NCI-H1105 treated with DMSO at 0.1 percent for 48 hours (cell line): ENCODE measurements at regions not wholly inside any gene's neighbourhood (a gene's known extent, or its start where the extent isn't known, plus 50 kb on each side); places are given as distances from the start of the nearest gene placed in this dataset.
"Not testable (repeated sequence)": the region's sequence is repeated elsewhere in the genome, so short reads cannot be mapped to it uniquely, and the experiment has no call there.

Experiments
- DNase-seq: peaks from one replicate; lab custom pipeline; 2025; lab: John Stamatoyannopoulos, UW

DNA sequence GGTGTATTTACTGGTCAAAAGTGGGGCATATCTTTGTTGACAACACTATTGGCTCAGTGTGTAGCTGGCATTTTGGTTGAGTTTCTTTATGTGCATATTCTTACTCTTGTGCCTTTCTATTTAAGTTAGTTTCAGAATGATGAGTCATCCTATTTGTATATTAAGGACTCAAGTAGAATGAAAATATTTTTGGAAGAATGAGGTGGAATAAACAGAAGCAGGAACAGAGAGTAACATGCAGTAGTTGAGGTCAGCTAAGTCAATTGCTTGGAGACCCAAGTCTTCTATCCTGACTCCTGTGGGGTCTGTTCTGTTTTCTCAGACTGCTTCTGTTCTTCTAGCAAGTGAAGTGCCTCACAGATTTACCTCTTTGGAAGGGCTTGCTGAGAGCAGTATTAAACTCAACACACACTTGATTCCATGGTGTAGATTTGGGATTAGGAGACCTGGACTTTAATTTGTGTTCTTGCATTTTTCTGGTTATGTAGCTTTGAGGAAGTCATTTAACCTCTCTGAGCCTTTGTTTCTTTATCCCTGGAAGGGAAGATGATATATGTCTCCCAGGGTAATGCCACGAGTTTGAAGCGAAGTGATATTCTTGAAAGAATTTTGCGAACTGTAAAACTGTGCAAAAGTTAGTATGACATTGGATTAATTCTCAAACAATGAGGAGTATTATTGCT lies 324.3 kb downstream of the QKI start:
- no peak for DNase-seq

DNA sequence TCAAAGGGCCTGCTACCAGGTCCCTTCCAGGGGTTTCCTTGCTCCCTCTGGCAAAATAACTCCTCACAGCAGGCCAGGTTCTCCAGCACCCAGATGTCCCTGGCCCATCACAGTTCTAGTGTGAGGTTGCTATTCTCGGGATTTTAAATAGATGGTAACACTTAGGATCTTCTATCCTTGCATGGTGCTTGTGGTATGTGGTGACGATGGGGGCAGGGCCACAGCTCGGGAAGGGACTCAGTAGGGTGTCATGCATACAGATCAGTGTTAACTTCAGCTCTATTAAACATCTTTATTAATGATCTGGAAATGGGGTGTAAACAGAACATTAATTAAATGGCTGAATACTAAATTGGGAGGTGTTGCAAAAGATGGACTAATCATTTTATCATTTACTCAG lies 323.8 kb downstream of the QKI start:
- DNase-seq: no peak

- no peak for DNase-seq
Measured at GRCh38 chr6:163735076-163735475, 320.6 kb downstream of the QKI start.

- DNase-seq: no peak
Measured at GRCh38 chr6:163733061-163733460, 318.5 kb downstream of the QKI start.

- DNase-seq: no peak
Measured at GRCh38 chr6:163732479-163732878, 318.0 kb downstream of the QKI start.

- DNase-seq: not testable (repeated sequence)
Measured at GRCh38 chr6:163732014-163732351, 317.5 kb downstream of the QKI start.

GRCh38 chr6:163731215-163732013 lies 316.9 kb downstream of the QKI start:
- DNase-seq: no peak

- DNase-seq: no peak
Measured at GRCh38 chr6:163730246-163731210, 316.0 kb downstream of the QKI start.

DNA sequence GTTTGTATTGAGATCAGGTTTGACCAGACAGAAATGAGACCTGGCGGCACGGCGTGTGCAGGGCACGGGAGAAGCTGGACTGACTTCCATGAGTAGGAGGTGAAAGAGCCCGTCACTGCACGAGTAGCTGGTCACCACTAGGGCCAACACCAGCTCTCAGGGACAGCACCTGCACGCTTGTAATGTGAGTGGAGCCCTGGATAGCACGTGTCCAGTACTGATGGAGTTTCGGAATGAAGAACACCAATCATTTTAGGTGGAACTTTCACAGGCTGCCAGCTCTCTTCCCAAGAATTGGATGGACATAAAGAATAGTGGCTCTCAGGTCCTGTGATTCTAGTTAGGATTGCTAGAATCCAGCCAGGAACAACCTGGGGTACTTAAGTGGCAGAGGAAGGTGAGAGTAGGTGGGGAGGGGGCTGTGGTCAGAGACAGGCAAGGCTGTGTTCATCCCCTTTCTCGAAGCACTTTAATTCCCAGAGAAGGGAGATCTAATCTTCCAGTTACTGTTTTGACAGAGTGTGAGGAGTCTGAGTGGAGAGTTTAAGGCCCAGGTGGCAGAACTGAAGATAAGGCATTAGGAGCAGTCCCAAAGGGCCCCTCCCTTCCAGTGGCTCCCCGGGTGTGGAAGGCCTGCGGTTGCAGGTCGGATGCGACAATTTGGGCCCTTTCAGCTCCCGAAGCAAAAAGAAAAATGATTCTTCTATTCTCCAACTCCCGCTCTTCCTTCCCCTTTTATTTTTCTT lies 314.8 kb downstream of the QKI start:
- no peak for DNase-seq

DNA sequence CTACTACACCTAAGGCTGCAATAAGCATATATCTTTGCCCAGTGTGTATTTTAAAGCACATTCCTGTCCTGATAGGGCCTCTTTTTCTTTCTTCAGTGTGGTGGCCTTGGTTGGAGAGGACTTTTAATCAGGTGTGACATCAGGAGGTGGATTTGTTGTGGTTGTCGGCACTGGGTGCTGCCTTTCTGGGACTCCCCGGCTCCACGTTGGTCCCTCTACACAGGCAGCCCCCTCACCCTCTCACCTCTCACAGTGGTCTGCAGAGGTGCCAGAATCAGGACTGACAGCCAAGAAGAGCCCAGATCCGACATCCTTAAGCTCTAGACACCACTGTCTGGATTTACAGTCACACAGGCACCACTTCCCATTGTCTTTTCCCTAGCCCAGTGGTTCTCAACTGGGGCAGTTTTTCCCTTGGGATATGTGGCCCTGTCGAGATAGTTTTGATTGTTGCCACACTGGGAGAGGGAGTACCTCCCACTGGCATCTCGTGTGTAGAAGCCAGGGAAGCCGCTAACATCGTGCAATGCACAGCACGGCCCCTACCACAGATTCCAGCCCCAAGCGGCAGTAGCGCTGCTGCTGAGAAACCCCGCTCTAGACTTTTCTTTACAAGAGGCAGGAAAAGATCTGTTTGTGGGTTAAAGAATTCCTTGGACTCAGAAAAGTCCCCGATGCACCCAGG lies 314.1 kb downstream of the QKI start:
- no peak for DNase-seq

- DNase-seq: no peak
Measured at GRCh38 chr6:163726037-163726695, 311.6 kb downstream of the QKI start.

GRCh38 chr6:163725008-163725941 lies 310.8 kb downstream of the QKI start:
- DNase-seq: peak; percentile 34

DNA sequence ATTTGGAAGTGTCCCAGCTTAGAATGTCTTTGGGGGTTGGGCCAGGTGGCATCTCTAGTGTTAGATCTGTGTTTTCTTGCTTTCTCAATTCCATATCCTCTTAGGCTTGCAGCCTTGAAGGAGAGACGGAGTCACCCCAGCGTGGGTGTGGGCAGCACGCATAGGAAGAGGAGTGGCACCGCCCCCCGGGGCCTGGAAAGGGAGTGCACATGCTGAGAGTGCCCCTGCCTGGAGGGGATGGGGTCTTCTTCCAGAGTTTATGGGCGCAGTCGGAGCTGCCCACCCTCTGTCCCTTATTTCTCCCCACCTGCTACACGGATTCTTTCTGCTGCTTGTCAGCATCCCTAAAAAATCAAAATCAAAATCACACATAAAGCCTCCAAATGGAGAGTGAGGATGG lies 309.7 kb downstream of the QKI start:
- no peak for DNase-seq

GRCh38 chr6:163723759-163724158 lies 309.2 kb downstream of the QKI start:
- DNase-seq: no peak

DNA sequence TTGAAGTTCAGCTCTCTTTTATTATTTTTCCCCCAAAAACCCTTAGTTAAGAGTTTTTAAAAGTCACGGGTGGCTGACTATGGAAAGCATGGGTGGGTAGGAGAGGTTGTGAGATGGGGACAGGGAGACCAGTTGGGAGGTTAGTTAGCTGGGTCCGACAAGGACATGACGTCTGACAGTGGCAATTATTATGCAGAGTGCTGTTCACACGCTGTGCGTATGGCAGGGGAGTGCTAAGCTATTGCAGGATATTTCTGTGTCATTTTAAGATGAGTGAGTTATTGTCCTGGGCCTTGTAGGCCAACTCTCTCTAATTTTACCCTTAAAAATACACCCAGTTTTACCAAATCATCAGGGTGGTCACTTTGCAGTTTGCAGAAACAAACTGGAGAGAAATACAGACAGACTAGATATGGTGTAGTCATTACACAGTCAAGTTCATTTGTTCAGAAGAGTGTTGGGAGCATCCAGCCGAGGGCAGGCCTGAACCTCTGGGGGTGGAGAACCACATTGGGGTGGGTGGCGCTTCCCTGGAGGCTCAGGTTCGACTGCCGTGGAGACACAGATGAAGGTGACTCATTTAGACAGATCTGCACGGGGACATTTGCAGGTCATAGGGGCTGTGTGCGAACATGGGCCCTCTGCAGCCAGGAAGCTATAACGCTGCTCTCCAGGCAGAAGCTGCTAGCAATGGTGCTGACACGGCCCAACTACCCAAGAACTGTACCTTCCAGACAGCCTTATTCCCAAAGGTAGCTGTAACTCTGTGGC lies 307.6 kb downstream of the QKI start:
- no peak for DNase-seq

DNA sequence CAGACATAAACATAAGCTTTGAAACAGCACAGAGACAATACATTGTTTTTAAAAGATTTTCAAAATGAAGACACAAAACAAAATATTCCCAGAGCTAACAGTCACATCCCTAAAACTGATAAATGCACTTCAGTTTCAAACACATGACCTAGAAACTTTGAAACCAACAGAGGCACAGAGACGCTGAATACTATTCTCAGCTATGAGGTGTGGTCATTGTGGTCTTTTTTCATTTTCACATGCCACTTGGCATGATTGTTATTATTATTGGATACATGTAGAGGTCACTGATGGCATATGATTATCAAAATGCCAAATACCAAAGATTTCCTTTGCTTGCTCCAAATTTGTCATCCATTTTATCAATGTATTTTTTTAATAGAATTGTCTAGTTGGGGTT lies 306.9 kb downstream of the QKI start:
- no peak for DNase-seq

DNA sequence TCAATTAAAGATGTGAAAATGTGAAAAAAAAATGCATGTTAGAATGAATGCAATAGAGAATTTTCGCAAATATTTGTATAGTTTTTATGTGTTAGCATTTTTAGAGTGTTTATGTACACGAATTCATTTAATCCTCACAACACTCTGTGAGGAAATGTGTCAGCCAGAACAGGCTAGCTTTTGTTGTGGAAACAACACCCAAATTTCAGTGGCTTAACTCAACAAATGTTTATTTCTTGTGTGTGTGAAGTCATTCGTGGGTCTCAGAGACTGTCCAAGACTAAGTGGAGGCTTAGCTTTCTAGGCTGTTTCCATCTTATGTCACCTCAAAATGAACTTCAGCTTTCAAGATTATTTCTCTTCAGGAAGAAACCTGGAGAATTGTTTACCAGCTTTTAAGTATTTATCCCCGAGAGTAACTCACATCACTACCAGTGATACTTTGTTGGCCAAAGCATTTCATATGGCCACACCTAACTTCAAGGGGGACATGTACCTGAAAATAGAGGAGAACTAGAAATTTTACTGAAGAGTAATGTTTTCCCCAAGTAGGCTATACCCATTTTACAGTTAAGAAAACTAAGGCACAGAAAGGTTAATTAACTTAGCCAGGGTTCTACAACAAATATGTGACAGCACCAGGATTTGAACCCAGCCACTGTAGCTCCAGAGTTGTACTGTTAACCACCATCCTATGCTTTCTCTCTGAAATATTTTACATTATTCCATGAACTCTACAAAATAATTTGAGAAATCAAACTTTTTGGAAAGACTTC lies 306.1 kb downstream of the QKI start:
- DNase-seq: no peak

DNA sequence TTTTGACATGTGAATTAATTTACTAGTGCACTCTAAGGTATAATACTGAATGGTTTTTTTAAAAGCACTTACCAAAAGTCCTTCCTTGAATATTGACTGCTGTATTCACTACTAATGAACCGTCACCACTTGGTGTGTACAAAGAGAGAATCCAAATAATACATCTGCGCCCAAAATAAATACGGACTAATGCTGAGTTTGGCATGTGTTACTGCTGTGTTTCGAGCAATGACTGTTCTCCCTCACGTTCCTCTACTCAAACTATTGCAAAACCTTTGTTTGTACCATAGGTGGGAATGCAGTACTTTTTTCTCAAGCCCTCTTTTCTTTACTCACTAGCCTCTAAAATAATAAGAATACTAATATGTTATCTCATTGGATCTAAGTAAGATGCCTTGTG lies 305.5 kb downstream of the QKI start:
- peak; percentile 82 for DNase-seq
